ENCODE measurements at regions not wholly inside any gene's neighbourhood (a gene's known extent, or its start where the extent isn't known, plus 50 kb on each side); places are given as distances from the start of the nearest gene placed in this dataset.
A peak's percentile ranks its signal among the peaks of the same experiment; 100 is the strongest.
"Not testable (repeated sequence)": the region's sequence is repeated elsewhere in the genome, so short reads cannot be mapped to it uniquely, and the experiment has no call there.

- DNase-seq (ENCODE audit: low read depth, low spot score), result no peak
Measured at GRCh38 chrX:121853762-121854613, 806.6 kb downstream of the GLUD2 start.

GRCh38 chrX:121854614-121854911 lies 807.2 kb downstream of the GLUD2 start:
- DNase-seq (ENCODE audit: low read depth, low spot score), result no peak

- DNase-seq (ENCODE audit: low read depth, low spot score), result no peak
Measured at GRCh38 chrX:121858867-121859647, 811.6 kb downstream of the GLUD2 start.

GRCh38 chrX:121863976-121864375 lies 816.6 kb downstream of the GLUD2 start:
- DNase-seq (ENCODE audit: low read depth, low spot score), result no peak

GRCh38 chrX:121864561-121864960 lies 817.2 kb downstream of the GLUD2 start:
- DNase-seq (ENCODE audit: low read depth, low spot score), result no peak

- DNase-seq (ENCODE audit: low read depth, low spot score), result no peak
Measured at GRCh38 chrX:121869876-121870477, 822.6 kb downstream of the GLUD2 start.

- DNase-seq (ENCODE audit: low read depth, low spot score), result no peak
Measured at GRCh38 chrX:121871122-121871521, 823.7 kb downstream of the GLUD2 start.

- no peak for DNase-seq (ENCODE audit: low read depth, low spot score)
Measured at GRCh38 chrX:121876305-121876704, 828.9 kb downstream of the GLUD2 start.

- not testable (repeated sequence) for DNase-seq (ENCODE audit: low read depth, low spot score)
Measured at GRCh38 chrX:121877337-121877736, 829.9 kb downstream of the GLUD2 start.

- no peak for DNase-seq (ENCODE audit: low read depth, low spot score)
Measured at GRCh38 chrX:121886557-121886956, 839.1 kb downstream of the GLUD2 start.

GRCh38 chrX:121894756-121895155 lies 847.3 kb downstream of the GLUD2 start:
- DNase-seq (ENCODE audit: low read depth, low spot score), result no peak

GRCh38 chrX:121902463-121902862 lies 855.1 kb downstream of the GLUD2 start:
- no peak for DNase-seq (ENCODE audit: low read depth, low spot score)

- peak; percentile 87 for DNase-seq (ENCODE audit: low read depth, low spot score)
Measured at GRCh38 chrX:121903961-121904360, 856.6 kb downstream of the GLUD2 start.

- DNase-seq (ENCODE audit: low read depth, low spot score), result peak; percentile 15
Measured at GRCh38 chrX:121921258-121921657, 873.8 kb downstream of the GLUD2 start.

- DNase-seq (ENCODE audit: low read depth, low spot score), result no peak
Measured at GRCh38 chrX:121931567-121931966, 884.2 kb downstream of the GLUD2 start.

- no peak for DNase-seq (ENCODE audit: low read depth, low spot score)
Measured at GRCh38 chrX:121932688-121933087, 885.3 kb downstream of the GLUD2 start.

- no peak for DNase-seq (ENCODE audit: low read depth, low spot score)
Measured at GRCh38 chrX:121949041-121949760, 901.8 kb downstream of the GLUD2 start.

- no peak for DNase-seq (ENCODE audit: low read depth, low spot score)
Measured at GRCh38 chrX:121958886-121959285, 911.5 kb downstream of the GLUD2 start.

- DNase-seq (ENCODE audit: low read depth, low spot score), result no peak
Measured at GRCh38 chrX:121975671-121976070, 928.3 kb downstream of the GLUD2 start.

GRCh38 chrX:121987163-121987562 lies 939.8 kb downstream of the GLUD2 start:
- no peak for DNase-seq (ENCODE audit: low read depth, low spot score)

GRCh38 chrX:121987835-121988234 lies 940.4 kb downstream of the GLUD2 start:
- DNase-seq (ENCODE audit: low read depth, low spot score), result no peak

GRCh38 chrX:122004127-122004526 lies 956.7 kb downstream of the GLUD2 start:
- DNase-seq (ENCODE audit: low read depth, low spot score), result no peak
